Spleen (tissue), 7 donors: ENCODE measurements at regions not wholly inside any gene's neighbourhood (a gene's known extent, or its start where the extent isn't known, plus 50 kb on each side); places are given as distances from the start of the nearest gene placed in this dataset.

Source experiments
- POLR2A ChIP-seq, 3 donors: fragments of 450-650 bp; IDR thresholded peaks; one replicate each; pipeline ENCODE4 v1.5.1; 2017; ENCODE audit warnings: antibody characterized with exemption in 3 of 3, mild to moderate bottlenecking in 1 of 3
- TF ChIP-seq, protein P1 (sequence below), 11 experiments: fragments of 200-600 bp in 7 of 11; fragments of 450-650 bp in 4 of 11; sonication (generic) in 4 of 11; IDR thresholded peaks in 8 of 11; conservative IDR thresholded peaks in 3 of 11; 1 replicate in 7 of 11; 2 replicates in 4 of 11; pipeline versions ENCODE4 v1.4.0 to v1.8.0; 2016 to 2021; ENCODE audit warnings: antibody characterized with exemption in 11 of 11, inconsistent platforms in 4 of 11, mild to moderate bottlenecking in 1 of 11
- donor health status: DM: no; HTN: no; CAD: no; lungs with moderate emphysema.
- donor health status: DM: no; HTN: no; CAD: no.
- donor health status: DM: no; HTN: no; CAD: no.

DNA sequence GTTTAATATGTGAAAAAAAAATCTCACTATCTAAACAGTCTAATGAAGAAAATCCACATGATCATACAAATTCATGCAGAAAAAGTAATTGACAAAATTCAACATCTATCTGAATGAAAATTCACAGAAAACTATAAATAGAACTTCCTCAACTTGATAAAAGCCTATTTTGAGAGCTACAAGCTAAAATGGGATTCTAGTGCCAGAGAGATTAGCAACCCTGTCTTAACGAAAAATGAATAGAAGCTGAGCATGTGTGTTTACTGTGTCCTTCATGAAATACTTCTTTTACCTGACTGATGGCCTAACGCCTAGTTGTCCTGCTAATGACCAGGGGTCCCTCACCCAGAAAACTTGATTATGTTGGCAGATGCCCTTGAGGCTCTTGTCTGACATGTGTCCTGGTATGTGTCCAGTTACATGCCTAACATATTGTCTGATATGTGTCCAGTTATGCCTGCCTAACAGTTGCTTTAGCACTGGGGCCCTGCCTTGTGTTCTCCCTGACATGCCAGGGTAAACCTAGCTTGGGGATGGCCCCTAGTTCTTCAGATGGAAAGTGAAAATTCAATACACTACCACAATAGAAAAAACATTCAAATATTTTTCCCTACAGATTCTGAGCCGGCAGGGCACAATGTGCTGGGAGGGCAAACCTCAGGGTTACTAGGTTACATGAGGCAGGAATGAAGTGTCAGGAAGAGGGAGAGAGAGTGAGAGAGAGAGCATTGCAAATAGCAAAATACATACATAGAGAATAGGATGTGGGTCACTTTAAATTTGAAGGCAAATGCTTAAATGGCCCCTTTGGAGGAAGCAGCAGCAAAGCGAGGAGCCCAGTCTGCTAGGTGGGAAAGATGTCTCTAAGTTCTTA lies 834.0 kb downstream of the CDH11 start:
- TF ChIP-seq, protein P1, sequence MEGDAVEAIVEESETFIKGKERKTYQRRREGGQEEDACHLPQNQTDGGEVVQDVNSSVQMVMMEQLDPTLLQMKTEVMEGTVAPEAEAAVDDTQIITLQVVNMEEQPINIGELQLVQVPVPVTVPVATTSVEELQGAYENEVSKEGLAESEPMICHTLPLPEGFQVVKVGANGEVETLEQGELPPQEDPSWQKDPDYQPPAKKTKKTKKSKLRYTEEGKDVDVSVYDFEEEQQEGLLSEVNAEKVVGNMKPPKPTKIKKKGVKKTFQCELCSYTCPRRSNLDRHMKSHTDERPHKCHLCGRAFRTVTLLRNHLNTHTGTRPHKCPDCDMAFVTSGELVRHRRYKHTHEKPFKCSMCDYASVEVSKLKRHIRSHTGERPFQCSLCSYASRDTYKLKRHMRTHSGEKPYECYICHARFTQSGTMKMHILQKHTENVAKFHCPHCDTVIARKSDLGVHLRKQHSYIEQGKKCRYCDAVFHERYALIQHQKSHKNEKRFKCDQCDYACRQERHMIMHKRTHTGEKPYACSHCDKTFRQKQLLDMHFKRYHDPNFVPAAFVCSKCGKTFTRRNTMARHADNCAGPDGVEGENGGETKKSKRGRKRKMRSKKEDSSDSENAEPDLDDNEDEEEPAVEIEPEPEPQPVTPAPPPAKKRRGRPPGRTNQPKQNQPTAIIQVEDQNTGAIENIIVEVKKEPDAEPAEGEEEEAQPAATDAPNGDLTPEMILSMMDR (IDR thresholded peaks at IDR 0.05 in 8 of 11, conservative IDR thresholded peaks at IDR 0.05 in 3 of 11): no peak
- TF ChIP-seq POLR2A (IDR thresholded peaks at IDR 0.05): no peak
